ENCODE measurements at regions not wholly inside any gene's neighbourhood (a gene's known extent, or its start where the extent isn't known, plus 50 kb on each side); places are given as distances from the start of the nearest gene placed in this dataset.
A peak's percentile ranks its signal among the peaks of the same experiment; 100 is the strongest.
"Not testable (repeated sequence)": the region's sequence is repeated elsewhere in the genome, so short reads cannot be mapped to it uniquely, and the experiment has no call there.

DNA sequence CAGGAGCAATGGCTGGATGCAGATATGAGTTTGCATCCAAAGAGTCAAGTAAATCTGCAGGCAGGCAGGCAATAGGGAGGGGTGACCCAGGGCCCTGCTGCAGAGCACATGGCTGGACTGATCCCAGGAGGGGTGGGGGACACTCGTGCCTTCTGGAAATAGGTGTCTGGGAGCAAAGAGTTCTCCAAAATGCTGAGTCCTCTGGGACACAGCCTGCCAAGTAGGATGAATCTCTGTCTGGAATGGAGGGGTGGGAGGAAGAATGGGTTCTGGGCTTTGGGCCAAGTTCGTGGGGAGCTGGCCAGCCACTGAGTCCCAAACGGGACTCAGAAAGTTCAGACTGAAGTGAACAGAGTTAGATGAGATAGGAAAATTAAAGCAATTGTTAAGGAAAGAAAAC lies 214.5 kb downstream of the MTHFS start:
- Histone ChIP-seq H3K27ac (no peak overlapping the region), H3K36me3 (no peaks in the 10 kb centered on the region), H3K27me3 (no peaks in the 10 kb centered on the region; the same call in 1 of the 2 replicates), H3K4me1 (no peaks in the 10 kb centered on the region), H3K9me3 (replicated peaks) (no peaks in the 10 kb centered on the region), H3K4me3 (no peak overlapping the region)
- DNase-seq: no peak

DNA sequence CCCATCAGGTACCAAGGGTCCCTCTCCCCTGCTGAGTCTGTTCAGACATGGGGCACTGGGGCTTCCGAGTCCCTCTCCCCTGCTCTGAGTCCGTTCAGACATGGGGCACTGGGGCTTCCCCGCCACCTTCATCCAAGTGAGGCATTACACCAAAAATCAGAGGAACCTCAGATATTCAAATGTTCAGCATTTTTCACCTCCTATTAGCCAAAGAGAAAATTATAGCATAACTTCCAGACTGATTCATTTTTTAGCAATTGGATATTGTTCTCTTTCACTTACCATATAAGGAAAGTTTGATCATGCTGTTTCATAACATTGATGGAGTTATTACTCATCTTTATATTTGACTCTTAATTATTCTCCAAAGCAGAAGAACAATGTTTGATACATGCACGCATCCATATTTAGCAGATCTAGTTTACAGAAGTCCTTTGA lies 213.9 kb downstream of the MTHFS start:
- Histone ChIP-seq H3K27ac (no peak overlapping the region), H3K27me3 (no peaks in the 10 kb centered on the region; the same call in 1 of the 2 replicates), H3K4me3 (no peak overlapping the region), H3K9me3 (replicated peaks) (no peaks in the 10 kb centered on the region), H3K36me3 (no peaks in the 10 kb centered on the region), H3K4me1 (no peaks in the 10 kb centered on the region)
- no peak for DNase-seq

DNA sequence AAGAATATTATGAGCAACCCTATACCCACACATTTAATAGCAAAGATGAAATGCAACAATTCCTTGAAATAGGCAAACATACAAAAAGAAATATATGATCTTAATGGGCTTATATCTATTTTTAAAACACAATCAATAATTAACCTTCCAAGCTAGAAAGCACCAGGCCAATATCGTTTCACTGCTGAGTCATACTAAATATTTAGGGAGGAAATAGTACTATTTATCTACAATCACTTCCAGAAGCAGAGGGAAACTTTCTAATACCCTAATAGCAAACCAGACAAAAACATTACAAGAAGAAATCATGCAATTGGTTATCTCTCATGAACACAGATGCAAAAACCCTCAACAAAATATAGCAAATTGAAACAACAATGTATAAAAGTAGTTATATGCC lies 207.8 kb downstream of the MTHFS start:
- no peaks in the 10 kb centered on the region; the same call in 1 of the 2 replicates for H3K27me3 ChIP-seq
- no peak for DNase-seq
- no peak overlapping the region for H3K4me3 ChIP-seq
- H3K9me3 ChIP-seq (replicated peaks): no peaks in the 10 kb centered on the region
- no peaks in the 10 kb centered on the region for H3K4me1 ChIP-seq
- no peaks in the 10 kb centered on the region for H3K36me3 ChIP-seq
- H3K27ac ChIP-seq: no peak overlapping the region

DNA sequence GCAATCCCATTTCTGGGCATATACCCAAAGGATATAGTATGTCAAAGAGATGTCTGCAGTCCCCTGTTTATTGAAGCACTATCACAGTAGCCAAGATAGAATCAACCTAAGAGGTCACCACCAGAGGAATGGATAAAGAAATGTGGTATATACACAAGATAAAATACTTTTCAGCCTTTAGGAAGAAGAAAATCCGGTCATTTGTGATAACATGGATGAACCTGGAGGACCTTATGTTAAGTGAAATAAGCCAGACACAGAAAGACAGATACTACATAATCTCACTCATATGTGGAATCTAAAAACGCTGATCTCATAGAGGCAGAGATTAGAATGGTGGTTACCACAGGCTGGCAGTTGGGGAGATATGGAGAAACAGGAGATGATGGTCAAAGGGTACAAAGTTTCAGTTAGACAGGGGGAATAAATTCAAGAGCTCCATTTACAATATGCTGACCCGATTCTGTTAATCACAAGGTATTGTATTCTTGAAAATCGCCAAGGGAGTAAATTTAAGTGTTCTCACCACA lies 195.8 kb downstream of the MTHFS start:
- H3K27ac ChIP-seq: no peak overlapping the region
- H3K9me3 ChIP-seq (replicated peaks): no peaks in the 10 kb centered on the region
- H3K27me3 ChIP-seq: no peaks in the 10 kb centered on the region
- no peak overlapping the region for H3K4me3 ChIP-seq
- no peaks in the 10 kb centered on the region for H3K4me1 ChIP-seq
- DNase-seq: no peak
- no peaks in the 10 kb centered on the region for H3K36me3 ChIP-seq

DNA sequence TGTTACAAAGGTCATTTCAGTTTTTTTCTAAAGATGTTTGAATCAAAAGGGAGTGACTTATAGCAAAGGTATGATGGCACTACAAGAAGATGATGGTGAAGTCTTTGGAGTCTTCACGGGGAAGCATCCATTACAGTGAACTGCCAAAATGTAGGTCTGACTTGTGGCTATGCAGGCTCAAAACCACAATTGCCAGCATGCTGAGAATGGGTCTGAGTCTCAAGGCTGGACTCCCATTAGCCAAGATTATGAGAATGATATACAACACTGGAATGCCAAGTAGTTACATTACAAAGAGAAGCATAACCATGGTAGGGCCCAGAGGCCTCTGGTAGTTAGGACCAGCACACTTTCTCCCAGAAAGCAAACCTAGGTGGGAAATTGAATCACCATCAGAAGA lies 194.2 kb downstream of the MTHFS start:
- Histone ChIP-seq H3K36me3 (no peaks in the 10 kb centered on the region), H3K27me3 (no peaks in the 10 kb centered on the region), H3K4me1 (no peaks in the 10 kb centered on the region), H3K27ac (no peak overlapping the region), H3K9me3 (replicated peaks) (no peaks in the 10 kb centered on the region), H3K4me3 (no peak overlapping the region)
- DNase-seq: no peak

DNA sequence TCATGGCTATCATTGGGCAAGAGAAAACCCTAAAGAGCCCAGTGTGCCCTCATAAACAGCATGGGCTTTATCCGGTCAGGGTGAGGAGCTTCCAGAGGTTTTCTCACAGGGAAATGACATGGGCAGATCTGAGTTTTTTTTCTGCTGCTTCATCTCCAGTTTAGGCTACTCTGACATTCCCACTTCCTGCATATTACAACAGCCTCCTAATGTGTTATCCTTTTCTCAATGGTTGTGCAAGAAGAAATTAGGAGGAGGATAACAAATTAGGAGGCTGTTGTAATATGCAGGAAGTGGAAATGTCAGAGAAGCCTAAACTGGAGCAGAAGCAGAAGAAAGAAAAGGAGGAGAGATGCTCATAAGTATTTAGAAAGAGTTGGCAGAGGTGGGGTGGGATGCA lies 175.6 kb downstream of the MTHFS start:
- H3K4me3 ChIP-seq: no peak overlapping the region
- H3K27ac ChIP-seq: no peak overlapping the region
- DNase-seq: no peak
- H3K36me3 ChIP-seq: no peaks in the 10 kb centered on the region
- H3K27me3 ChIP-seq: no peaks in the 10 kb centered on the region
- no peaks in the 10 kb centered on the region for H3K4me1 ChIP-seq
- H3K9me3 ChIP-seq (replicated peaks): no peaks in the 10 kb centered on the region

DNA sequence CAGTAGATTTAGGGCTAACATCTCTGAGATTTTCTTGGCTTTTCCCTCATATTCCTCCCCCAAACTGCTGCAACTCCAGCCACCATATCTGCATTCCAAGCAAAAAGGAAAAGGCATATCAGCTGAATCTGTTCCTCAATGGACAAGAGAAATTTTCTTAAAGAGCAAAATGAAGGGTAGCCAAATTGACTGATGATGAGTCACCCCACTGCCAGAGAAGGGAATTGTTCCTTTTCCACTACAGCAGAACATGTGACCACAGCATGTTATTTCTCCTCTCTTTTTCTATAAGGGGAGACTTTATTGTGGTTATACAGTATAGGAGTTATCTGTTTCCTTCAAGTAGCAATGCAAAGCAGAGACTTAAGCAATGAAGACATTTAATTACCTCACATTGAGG lies 172.5 kb downstream of the MTHFS start:
- no peaks in the 10 kb centered on the region for H3K4me1 ChIP-seq
- no peaks in the 10 kb centered on the region for H3K27me3 ChIP-seq
- H3K4me3 ChIP-seq: no peak overlapping the region
- no peak for DNase-seq
- no peaks in the 10 kb centered on the region for H3K36me3 ChIP-seq
- no peaks in the 10 kb centered on the region for H3K9me3 ChIP-seq (replicated peaks)
- no peak overlapping the region for H3K27ac ChIP-seq

DNA sequence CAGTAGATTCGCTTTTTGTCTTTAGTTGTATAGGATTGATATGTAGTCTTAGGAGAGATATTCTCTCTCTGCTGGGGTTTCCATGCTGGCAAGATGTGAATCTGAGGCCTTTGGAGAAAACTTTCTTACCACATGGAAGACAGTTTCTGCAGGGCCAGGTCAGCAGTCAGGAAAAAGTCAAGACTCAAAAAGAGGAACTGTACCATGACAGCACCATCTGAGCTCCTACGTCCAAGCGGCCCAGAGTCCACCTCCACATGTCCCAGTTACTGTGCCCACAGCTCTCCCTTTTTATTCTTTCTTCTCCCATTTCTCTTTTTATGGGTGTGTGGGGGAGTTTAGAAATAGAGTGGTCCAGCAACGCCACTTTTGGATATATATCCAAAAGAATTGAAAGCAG lies 172.0 kb downstream of the MTHFS start:
- H3K36me3 ChIP-seq: no peaks in the 10 kb centered on the region
- no peak overlapping the region for H3K4me3 ChIP-seq
- H3K27ac ChIP-seq: no peak overlapping the region
- no peaks in the 10 kb centered on the region for H3K27me3 ChIP-seq
- H3K9me3 ChIP-seq (replicated peaks): no peaks in the 10 kb centered on the region
- no peaks in the 10 kb centered on the region for H3K4me1 ChIP-seq
- no peak for DNase-seq

DNA sequence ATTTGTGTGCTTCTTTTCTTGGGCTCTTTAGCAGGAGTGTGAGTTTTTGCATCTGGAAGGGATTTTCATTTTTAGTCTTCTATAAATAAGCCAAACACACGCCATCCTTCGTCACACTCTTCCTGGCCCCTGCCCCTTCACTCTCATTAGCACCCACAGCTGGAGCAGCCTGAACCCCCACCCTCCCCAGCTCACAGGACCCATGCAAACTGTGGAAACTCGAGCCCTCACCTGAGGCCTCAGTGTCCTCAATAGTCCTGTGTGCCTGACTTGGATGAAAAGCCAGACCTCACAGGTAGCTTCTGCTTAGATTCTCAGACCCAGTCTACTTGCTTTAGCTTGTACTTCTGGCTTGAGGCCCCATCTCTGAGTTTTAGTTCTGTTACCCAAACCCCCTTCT lies 167.9 kb downstream of the MTHFS start:
- Histone ChIP-seq H3K9me3 (replicated peaks) (no peaks in the 10 kb centered on the region), H3K36me3 (no peaks in the 10 kb centered on the region), H3K27me3 (no peaks in the 10 kb centered on the region), H3K4me1 (no peaks in the 10 kb centered on the region), H3K4me3 (no peak overlapping the region), H3K27ac (no peak overlapping the region)
- no peak for DNase-seq

DNA sequence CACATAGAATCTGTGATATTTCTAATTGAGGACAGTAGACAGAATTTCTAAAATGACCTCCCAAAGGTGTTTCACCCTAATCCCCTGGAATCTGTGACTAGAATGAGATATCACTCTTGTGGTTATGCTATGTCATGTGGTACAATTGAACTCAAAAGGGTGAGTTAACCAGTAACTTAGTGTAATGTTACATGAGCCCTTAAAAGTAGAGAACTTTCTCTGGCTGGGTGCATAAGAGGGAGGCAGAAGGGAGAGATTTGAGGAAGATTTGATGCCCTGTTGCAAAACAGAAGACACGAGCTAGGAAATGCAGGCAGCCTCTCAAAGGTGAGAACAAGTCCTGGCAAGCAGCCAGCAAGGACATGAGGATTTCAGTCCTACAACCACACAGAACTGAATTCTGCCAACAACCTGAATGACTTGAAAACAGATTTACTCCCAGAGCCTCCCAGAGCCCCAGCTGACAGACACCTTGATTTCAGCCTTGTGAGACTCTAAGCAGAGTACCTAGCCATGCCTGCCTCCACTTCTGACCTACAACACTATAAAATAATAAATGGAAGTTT lies 160.3 kb downstream of the MTHFS start:
- no peaks in the 10 kb centered on the region for H3K4me1 ChIP-seq
- peak in 1 of 2 experiments; percentile 10 for DNase-seq
- H3K27me3 ChIP-seq: no peaks in the 10 kb centered on the region
- H3K27ac ChIP-seq: no peak overlapping the region
- H3K4me3 ChIP-seq: no peak overlapping the region
- no peaks in the 10 kb centered on the region for H3K36me3 ChIP-seq
- no peaks in the 10 kb centered on the region for H3K9me3 ChIP-seq (replicated peaks)

DNA sequence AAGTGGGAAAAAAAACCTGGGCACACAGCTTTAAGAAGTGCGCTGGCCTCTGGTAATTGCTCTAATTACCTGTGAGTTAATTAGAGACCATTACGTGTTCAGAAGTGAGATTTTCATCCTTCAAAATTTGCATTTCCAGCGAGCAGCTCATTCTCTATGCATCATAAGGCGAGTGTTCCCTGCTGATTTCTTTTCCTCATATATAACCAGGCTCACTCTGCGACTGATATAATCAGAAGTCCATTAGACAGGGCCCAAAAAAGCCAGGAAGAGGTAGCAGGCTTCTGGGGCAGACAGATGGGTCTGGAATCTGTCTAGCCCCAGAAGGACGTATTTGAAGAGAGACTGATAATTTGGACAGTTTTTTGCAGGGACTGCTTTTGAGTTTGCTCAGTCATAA lies 158.7 kb downstream of the MTHFS start:
- Histone ChIP-seq H3K9me3 (replicated peaks) (no peaks in the 10 kb centered on the region), H3K4me1 (no peaks in the 10 kb centered on the region), H3K4me3 (no peak overlapping the region), H3K27me3 (no peaks in the 10 kb centered on the region), H3K36me3 (no peaks in the 10 kb centered on the region), H3K27ac (no peak overlapping the region)
- no peak for DNase-seq

DNA sequence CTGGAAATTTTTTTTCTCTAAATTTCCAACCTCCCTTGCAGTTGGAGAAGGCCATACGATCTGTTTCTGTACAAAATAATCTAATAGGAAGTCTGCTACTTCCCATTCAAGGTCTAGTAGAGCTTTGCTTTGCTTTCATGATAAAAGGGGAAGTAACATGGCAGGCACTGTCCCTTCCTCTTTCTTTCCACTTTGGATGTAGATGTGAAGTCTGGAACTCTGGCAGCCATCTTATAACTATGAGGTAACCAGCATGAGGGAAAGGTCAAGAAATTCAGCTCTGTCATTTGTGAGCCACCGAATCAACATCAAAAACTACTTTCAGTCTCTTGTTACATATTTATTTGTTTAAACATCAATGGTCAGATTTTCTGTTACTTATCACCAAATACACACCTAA lies 156.3 kb downstream of the MTHFS start:
- no peak for DNase-seq
- Histone ChIP-seq H3K4me1 (no peaks in the 10 kb centered on the region), H3K27me3 (no peaks in the 10 kb centered on the region), H3K36me3 (no peaks in the 10 kb centered on the region), H3K27ac (no peak overlapping the region), H3K4me3 (no peak overlapping the region), H3K9me3 (replicated peaks) (no peaks in the 10 kb centered on the region)

DNA sequence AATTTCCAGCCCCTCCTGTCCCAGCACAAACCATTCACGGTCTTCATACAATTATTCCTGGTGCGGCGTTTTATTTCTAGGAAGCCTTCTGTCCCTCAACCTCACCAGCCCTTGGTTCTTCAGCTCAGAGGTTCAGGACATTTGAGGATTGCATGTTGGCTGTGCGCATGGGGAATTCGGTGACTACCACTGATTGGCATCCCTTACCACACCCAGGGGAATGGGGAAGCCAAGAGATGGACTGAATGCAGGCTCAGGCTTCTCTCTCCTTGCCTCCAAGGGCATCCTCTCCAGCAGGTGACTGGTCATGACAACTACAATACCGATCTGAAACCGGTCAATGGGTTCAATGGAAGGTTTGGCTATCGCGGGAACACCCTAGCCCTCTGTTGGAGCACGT lies 153.8 kb downstream of the MTHFS start:
- DNase-seq: no peak

DNA sequence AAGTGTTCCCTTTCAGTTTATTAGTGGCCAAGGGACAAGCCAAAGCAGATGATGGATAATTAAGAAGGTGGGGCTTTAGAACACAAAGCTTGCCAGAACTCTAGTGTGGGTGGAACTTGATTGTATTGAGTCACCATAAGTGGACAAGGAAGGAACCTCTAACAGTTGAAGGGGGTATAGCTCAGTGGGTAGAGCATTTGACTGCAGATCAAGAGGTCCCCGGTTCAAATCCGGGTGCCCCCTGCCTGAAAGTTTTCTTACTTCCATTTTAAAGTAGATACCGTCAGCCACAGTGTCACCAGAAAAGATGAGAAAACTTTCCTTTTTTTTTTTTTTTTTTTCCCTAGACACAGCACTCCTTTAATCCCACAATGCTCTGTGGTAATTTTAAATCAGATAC lies 152.3 kb downstream of the MTHFS start:
- H3K27ac ChIP-seq; H3K36me3 ChIP-seq; H3K9me3 ChIP-seq (replicated peaks); H3K4me1 ChIP-seq; H3K4me3 ChIP-seq; H3K27me3 ChIP-seq: not testable (repeated sequence)
- DNase-seq: peak; percentile 7 to 8

More for the DNA sequence above, 153.8 kb downstream of the MTHFS start:
- no peak overlapping the region for H3K27ac ChIP-seq
- no peak overlapping the region for H3K4me3 ChIP-seq
- no peaks in the 10 kb centered on the region for H3K4me1 ChIP-seq
- H3K36me3 ChIP-seq: no peaks in the 10 kb centered on the region
- no peaks in the 10 kb centered on the region for H3K27me3 ChIP-seq
- H3K9me3 ChIP-seq (replicated peaks): no peaks in the 10 kb centered on the region

DNA sequence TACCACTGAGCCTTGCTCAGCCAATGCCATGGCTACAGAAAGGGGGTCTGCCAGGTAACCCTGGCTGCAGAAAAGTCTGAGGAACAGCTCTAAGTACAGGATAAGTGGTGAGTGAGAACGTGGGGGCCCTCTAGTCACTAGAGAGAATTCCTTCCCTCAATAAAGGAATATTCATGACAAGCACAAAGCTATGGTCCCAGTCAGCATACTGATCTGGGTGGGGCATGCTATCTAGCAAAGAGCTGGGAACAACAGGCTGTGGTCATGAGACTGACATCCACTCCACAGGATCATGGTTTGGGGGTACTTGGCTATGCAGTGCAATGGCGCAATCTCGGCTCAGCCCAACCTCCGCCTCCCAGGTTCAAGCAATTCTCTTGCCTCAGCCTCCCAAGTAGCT lies 140.4 kb downstream of the MTHFS start:
- H3K36me3 ChIP-seq: no peaks in the 10 kb centered on the region
- no peak overlapping the region for H3K27ac ChIP-seq
- no peak for DNase-seq
- H3K9me3 ChIP-seq (replicated peaks): no peaks in the 10 kb centered on the region
- no peaks in the 10 kb centered on the region for H3K4me1 ChIP-seq
- no peaks in the 10 kb centered on the region for H3K27me3 ChIP-seq
- H3K4me3 ChIP-seq: no peak overlapping the region

DNA sequence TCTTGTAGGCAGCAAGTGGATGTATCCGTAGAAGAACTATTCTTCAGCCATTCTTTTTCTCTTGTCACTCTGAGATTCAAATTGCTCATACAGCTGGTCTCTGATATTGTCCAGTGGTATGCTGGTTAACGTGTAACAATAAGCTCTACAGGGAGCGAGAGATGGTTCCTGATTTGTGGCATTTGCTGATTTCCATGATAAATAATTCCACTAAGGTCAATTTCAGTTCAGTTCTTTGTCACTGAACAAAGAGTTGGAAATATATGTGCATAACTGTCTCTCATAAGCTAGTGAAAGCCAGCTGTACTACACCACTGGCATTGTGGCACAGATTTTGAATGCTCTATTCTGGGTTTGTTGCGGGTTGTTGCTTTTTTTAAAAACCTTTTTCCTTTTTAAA lies 131.7 kb downstream of the MTHFS start:
- no peak for DNase-seq
- no peak overlapping the region for H3K4me3 ChIP-seq
- no peak overlapping the region for H3K27ac ChIP-seq
- H3K4me1 ChIP-seq: no peaks in the 10 kb centered on the region
- no peaks in the 10 kb centered on the region for H3K9me3 ChIP-seq (replicated peaks)
- no peaks in the 10 kb centered on the region for H3K36me3 ChIP-seq
- no peaks in the 10 kb centered on the region for H3K27me3 ChIP-seq

All from SJCRH30 (cell line).